ENCODE measurements at regions not wholly inside any gene's neighbourhood (a gene's known extent, or its start where the extent isn't known, plus 50 kb on each side); places are given as distances from the start of the nearest gene placed in this dataset.
A peak's percentile ranks its signal among the peaks of the same experiment; 100 is the strongest.
"Not testable (repeated sequence)": the region's sequence is repeated elsewhere in the genome, so short reads cannot be mapped to it uniquely, and the experiment has no call there.

DNA sequence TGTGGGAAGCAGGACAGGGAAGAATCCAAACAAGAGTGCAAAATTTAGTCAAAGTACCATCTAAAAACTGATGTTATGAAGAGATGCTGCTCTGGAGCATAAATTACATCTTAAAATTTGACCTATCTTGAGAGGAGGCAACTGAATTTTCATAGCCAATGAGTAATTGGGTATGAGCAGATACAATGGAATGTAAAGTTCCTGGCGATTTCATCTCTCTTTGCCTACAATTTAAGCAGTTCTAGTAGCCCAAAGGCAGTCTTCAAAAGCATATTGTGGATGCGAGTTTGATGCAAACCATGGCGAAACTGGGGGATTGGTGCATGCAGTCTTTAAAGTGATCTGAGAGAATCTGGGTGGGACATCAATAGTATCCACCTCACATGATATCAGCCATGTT, 1265.9 kb downstream of the BRINP3 start:
- no peak for DNase-seq (ENCODE audit: low read depth in 2 of 3, low spot score in 2 of 3)

DNA sequence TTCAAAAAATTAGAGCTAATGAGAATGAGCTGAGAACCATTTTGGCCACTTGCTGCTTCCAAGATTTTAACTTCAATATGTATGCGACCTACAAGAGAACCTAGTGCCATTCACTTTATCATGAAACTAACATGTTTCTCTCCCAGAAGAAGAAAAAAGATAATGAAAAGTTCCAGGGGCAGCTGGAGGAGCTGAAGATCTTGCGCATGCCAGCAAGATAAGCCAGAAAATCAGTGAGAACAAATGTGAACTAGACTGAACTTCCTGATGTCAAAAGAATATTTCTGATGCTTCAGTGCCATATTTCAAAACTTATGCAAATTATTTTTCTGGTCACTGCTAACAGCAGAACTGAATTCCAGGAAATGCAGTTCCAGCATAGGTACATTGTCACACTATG, 1265.1 kb downstream of the BRINP3 start:
- DNase-seq (ENCODE audit: low read depth in 2 of 3, low spot score in 2 of 3) = no peak

DNA sequence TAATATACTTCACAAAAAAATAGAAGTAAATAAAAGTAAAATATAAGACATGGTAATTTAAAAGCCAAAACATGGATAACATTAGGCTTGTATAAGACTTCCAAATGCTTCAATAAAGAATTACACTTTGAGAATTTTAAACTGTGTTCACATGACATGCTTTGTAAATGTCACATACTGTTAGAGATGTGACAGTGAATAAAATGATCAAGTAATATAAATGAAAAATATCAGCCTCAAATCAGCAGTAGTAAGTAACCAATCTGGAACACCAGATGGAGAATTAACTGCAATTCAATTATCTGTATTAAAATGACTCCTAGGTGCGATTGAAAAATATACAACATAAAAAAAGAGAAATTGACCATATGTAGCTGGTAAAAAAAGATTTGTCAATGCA, 1260.8 kb downstream of the BRINP3 start:
- DNase-seq (ENCODE audit: low read depth in 2 of 3, low spot score in 2 of 3) = no peak

DNA sequence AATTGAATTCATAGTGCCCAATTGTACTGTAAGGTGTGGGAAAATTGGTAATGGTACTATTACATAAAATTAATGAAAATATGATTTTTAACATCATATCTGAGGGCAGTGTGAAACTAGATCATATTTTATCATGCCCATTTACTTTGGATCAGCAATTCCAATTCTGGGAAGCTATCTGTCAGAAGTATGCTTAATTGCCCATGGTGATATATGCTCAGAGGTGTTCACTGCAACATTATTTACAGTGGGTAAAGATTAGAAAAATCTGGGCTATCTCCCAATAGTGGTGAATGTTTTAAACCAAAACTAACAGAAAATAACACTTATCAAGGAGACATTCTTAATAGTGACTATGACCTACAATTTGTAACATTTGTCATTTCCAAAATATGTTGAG, 1260.0 kb downstream of the BRINP3 start:
- no peak for DNase-seq (ENCODE audit: low read depth in 2 of 3, low spot score in 2 of 3)

DNA sequence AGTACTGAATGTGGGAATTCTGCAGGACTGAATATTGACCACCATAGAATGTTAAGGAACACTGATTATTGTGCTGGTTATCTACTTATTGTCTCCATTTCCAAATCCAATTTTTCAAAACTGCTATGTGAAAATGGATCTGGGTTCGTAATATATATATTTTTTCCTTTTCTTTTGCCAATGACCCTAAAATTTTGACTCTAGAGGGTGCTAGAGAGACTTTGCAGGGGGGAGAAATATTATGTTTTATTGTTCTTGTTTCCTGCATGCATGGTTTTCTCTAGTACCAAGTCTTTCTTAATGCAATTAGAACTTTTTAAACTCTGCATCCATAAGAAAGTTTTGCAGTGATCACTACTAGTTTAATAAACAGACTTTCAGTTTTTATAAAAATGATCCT, 1256.9 kb downstream of the BRINP3 start:
- no peak for DNase-seq (ENCODE audit: low read depth in 2 of 3, low spot score in 2 of 3)

DNA sequence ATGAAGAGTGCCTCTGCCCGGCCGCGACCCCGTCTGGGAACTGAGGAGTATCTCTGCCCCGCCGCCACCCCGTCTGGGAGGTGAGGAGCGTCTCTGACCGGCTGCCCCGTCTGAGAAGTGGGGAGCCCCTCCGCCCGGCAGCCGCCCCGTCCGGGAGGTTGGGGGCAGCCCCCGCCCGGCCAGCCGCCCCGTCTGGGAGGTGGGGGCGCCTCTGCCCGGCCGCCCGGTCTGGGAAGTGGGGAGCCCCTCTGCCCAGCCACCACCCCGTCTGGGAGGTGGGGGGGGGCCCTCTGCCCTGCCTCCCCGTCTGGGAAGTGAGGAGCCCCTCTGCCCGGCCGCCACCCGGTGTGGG, 1251.9 kb downstream of the BRINP3 start:
- DNase-seq (ENCODE audit: low read depth in 2 of 3, low spot score in 2 of 3) = not testable (repeated sequence)

DNA sequence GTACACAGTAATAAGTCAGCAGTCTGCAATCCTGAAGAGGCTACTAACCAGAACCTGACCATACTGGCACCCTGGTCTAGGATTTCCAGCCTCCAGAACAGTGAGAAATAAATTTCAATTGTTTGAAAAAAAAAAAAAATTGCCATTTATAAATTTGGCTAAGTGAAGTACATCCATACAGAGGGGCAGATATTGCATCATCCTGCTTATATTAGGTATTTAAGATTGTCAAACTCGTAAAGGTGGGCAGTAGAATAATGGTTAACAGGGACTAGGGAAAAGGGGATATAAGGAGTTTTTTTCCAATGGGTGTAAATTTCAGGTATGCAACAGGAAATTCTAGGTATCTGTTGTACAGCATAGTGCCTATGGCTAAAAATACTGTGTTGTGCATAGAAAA, 1250.9 kb downstream of the BRINP3 start:
- DNase-seq (ENCODE audit: low read depth in 2 of 3, low spot score in 2 of 3) = no peak

DNA sequence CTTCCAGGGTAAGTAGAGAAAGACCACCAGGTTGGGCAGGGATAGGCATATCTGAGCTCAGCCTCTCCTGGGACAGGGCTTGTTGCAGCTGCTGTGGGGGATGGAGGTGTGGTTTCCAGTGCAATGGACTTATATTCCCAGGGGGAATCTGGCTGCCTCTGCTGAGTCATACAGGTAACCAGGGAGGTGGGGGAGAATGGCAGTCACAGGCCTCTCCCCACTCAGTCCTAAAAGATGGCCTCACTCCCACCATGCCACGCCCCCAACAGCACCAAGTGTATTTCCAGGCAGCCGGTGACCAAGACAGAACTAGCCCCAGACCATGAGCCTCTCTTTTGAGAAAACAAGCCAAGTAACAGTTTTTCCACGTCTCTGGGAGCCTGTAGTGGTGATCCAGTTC, 1240.7 kb downstream of the BRINP3 start:
- DNase-seq (ENCODE audit: low read depth in 2 of 3, low spot score in 2 of 3) = no peak

DNA sequence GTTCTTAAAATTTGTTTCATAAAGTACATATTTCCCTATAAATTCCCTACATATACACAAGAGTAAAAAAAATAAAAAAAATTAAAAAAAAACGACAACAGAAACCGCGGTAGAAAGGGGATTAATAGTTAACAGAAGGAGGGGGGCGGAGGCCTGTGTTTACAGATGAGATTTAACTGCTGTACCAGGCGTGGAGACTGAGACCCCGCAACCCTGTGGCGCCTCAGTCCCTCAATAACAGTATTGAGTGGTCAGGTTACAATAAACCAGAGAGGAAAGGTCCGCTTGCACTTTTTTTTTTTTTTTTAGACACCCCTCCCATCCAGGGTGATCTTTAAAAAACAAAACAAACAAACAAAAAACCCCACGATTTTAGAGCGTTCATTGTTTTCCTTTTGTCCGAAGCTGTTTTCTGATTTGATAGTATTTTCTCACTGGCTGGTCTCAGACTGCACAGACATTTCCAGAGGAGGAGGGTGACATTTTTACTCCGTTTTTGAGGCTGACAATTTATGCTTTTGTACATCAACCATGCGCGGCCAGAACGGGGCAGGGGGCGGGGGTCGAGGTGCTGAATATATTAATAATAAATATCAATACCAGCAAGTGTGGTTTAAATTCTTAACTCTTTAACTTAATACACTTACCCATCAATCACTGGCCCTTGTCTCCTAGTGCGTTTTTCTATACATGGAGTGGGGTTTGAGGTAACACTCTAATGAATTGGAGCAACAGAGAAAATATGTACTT, 1223.9 kb downstream of the BRINP3 start:
- no peak for DNase-seq (ENCODE audit: low read depth in 2 of 3, low spot score in 2 of 3)

DNA sequence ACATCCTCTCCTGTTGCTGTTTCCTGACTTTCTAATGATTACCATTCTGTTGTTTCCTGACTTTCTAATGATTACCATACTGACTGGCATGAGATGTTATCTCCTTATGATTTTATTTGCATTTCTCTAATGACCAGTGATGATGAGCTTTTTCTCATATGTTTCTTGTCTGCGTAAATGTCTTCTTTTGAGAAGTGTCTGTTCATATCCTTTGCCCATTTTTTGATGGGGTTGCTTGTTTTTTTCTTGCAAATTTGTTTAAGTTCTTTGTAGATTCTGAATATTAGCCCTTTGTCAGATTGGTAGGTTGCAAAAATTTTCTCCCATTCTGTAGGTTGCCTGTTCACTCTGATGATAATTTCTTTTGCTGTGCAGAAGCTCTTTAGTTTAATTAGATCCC, 1216.5 kb downstream of the BRINP3 start:
- not testable (repeated sequence) for DNase-seq (ENCODE audit: low read depth in 2 of 3, low spot score in 2 of 3)

DNA sequence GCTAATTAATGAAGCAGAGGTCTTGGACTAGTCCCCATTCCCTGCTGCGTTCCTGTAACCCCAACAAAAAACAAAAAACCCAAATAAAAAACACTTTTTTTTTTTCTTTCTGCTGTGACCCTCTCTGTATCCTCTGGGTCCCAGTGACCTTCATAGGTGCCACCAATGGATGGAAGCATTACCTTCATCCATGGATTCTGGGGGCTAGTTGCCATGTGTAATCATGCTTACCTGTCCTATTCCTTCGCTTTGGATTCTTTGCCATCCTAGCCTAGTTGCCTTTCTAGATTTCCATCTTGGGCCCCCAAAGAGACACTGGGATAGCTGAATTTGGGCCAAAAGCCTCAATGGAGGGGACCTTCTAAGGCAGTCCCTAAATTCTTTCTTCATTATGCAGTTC, 1208.7 kb downstream of the BRINP3 start:
- DNase-seq (ENCODE audit: low read depth in 2 of 3, low spot score in 2 of 3) = peak in 1 of 3 donors; percentile 1

DNA sequence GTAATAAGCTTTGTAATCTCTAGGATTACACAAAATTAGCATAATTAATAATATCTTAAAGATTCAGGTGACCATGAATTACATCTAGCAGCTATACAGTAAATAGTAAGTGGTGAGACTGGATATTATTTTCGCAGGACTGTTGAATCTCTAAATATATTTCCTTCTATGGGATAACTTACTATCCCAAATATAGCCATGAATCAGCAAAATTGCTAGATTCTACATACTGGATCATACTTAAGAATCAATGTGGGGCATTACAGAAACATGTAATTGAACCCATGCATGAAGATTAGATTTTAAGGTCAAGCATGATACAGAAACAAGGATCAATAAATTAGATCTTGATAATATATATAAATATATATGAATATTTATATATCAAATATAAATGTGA, 1203.4 kb downstream of the BRINP3 start:
- no peak for DNase-seq (ENCODE audit: low read depth in 2 of 3, low spot score in 2 of 3)

DNA sequence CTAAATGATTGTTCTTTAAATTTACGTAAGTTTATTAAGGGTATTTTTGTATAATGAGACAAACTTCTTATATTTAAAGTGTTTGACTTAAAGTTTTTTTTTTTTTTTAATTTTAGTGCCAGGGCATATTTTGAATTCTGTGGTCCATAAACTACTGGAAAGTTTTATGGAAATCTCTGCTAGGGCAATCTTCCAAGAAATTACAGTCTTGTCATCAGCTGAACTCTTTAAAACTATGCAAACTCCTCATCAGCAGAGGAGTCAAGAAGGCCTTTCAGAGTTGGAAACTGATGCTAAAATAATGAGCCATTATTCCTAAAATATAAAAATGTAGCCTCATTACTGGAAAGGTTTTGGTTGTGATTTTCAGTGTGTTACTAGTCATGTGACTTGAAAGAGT, 1201.9 kb downstream of the BRINP3 start:
- no peak for DNase-seq (ENCODE audit: low read depth in 2 of 3, low spot score in 2 of 3)

DNA sequence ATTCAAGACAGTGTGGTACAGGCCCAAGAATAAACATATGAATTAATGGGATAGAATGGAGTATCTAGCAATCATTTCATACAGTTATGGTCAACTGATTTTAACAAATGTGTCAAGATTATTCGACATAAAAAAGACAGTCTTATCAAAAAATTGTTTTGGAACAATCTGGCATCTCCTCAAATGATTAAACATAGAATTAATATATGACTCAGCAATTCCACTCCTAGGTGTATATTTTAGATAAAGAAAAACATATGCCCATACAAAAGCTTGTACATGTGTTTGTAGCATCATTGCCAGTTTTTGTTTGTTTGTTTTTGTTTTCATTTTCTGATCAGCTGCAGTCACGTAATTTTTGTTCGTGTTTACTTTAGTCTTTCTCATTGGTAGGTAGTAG, 1188.3 kb downstream of the BRINP3 start:
- no peak for DNase-seq (ENCODE audit: low read depth in 2 of 3, low spot score in 2 of 3)

DNA sequence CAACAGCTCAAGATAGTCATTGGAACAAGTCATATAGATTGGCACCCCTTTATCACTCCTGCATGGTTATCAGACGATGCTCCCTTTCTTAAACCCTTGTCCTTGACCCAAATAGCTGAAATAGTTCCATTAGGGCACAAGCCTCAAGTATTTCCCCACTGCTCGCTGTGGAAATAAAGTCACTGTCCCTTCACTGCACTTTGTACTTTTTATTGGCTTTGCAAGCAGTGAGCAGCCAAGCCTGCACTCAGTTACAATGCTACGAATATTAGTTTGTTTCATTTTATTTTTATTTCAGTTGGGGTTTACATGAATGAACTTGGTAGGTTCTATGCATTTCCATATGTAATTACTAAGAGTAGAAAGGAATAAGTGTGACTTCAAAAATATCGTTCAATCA, 1176.4 kb downstream of the BRINP3 start:
- DNase-seq (ENCODE audit: low read depth in 2 of 3, low spot score in 2 of 3) = no peak

DNA sequence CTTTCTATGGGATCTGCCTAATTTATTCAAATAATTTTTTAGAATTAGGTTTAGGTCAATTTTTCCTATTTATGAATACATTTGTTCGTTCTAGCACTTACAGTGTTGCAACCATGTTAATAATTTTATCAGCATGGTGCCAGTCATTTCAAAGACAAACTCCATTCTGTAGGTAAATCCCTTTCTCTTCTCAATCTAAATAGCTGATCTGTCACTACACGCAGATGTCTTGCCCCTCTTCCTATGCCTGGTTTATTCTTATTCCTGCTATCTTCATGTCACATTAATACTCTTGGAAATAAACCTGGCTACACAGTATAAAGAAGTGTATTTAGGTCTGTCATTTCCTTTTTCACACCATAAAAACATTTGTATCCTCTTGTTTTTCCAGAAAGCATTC, 1172.4 kb downstream of the BRINP3 start:
- DNase-seq (ENCODE audit: low read depth in 2 of 3, low spot score in 2 of 3) = no peak

DNA sequence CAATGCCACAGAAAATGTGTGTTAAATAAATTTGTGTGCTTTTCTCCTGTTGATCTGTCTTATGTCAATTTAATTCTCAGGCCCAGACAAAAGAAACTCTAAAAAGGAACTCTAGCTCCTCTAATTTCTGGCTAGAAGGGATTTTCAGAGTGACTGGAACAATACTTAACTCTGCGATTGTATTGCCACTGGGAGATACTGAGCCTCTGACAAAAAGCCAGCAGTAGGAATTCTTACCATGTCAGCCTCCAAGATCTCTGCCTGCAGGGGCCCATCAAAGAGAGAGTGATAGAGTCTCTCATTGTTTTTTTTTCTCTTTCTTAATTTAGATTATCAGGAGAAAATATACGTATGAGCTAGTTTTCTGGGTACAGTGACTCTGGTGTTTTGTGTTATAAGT, 1165.7 kb downstream of the BRINP3 start:
- DNase-seq (ENCODE audit: low read depth in 2 of 3, low spot score in 2 of 3) = no peak

DNA sequence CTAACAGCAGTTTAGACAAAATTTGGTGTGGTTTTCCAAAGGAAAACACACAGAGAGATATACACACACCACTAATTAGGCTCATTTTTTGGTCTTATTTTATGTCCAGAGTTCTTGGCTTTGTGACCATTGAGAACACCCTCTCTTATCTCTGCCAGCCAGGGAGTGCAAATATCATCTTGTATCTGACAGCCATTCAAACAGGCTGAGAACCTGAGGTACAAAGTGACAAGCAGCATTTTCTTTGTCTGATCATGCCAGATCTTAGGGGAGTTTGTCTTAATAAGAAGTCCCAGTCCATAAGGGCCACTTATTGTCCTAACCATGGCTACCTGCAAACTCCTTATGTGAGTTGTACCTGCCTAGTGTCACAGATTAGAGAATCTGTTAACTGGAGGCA, 1165.2 kb downstream of the BRINP3 start:
- DNase-seq (ENCODE audit: low read depth in 2 of 3, low spot score in 2 of 3) = no peak

DNA sequence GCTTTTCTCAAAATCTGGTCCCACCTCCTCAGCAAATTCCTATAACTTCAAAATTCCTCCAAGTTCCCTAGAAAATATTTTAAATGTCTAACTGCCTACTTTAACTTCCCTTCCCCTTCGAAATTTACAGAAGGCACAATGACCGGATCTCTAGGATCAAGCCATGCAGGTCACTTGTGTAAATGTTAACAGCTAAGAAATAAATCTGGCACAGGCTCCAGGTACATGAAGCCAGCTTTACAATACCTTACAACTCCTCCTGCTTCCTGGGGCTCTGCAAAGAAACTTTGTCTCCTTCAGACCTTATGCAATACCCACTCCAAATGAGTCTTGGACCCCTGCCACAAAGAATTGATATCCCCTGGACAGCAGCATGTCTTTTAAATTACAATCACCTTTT, 1164.2 kb downstream of the BRINP3 start:
- no peak for DNase-seq (ENCODE audit: low read depth in 2 of 3, low spot score in 2 of 3)

DNA sequence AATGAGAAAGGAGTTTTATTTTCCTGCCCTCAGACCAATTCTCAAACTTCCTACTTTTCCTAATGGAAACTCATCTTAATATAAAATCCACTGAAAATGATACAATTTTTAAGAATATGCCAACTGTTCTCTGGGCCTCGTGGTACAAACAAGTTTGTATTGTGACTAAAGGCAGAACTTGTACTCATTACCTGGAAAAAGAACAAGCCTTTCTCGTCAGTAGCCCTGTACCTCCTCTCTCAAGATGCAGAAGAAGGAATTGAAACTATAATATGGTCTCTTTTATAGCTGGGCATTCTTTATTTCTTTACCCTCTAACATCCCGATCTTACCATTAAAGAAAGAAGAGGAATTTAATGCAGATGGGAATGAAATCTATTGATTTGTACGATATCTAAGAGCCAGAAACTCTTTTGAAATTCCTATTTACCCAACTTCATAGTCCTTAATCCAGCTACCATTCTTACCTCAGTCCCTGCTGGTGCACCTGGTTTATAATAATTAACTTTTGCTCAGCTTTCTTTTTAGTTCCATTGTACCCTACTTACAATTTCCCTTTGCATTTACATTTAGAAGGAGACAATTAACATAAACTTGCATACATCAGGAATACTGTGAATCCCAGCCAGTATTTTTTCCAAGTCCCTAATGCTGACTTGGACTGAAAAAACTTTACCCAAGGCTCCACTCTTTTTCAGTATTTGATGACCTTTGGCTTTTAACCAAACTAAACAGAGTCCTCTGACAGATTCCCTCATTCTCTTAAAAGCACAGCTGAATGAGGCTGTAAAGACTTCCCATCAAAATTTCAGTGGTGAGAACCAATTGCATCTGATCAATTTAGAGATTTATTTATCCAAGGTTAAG, 1162.4 kb downstream of the BRINP3 start:
- DNase-seq (ENCODE audit: low read depth in 2 of 3, low spot score in 2 of 3) = no peak

DNA sequence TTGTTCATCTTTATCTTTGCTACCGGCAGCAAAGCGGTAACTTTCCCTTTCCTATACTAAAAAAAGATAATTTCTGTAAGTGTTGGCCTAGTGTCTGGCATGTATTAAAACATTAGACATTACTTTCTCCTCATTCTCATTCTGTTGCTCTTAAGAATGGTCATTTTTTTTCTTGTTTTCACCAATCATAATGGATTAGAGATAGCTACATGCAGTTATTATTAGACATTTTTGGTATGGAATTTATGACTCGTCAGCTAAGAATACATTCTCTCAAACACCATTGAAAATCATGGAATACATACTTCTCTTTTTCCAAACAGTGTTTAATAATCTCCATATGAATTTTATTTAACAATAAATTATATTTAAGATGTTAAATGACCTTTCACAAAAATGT, 1154.6 kb downstream of the BRINP3 start:
- DNase-seq (ENCODE audit: low read depth in 2 of 3, low spot score in 2 of 3) = no peak

DNA sequence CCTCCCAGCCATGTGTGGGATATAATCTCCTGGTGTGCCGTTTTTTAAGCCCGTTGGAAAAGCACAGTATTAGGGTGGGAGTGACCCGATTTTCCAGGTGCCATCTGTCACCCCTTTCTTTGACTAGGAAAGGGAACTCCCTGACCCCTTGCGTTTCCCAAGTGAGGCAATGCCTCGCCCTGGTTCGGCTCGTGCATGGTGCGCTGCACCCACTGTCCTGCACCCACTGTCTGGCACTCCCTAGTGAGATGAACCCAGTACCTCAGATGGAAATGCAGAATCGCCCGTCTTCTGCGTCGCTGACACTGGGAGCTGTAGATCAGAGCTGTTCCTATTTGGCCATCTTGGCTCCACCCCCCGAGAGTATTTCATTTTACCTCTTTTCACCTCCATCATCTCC, 1146.6 kb downstream of the BRINP3 start:
- DNase-seq (ENCODE audit: low read depth in 2 of 3, low spot score in 2 of 3) = not testable (repeated sequence)
